Mesendoderm (in vitro differentiated cells): ENCODE measurements at regions not wholly inside any gene's neighbourhood (a gene's known extent, or its start where the extent isn't known, plus 50 kb on each side); places are given as distances from the start of the nearest gene placed in this dataset.

ENCODE experiments used
- DNase-seq: peaks from one replicate; pipeline ENCODE4 v3.0.0; 2013
- H2AK5ac ChIP-seq: 2 replicates; pipeline ENCODE4 v1.6.1; 2013; ENCODE audit warnings: low read length, inconsistent platforms
- H2BK120ac ChIP-seq: 2 replicates; pipeline ENCODE4 v1.6.1; 2013; ENCODE audit warnings: low read depth, mild to moderate bottlenecking, low read length, moderate library complexity, mixed read lengths
- H2BK15ac ChIP-seq: replicated peaks from 2 replicates; pipeline ENCODE4 v1.6.1; 2013; ENCODE audit warnings: low read depth, mild to moderate bottlenecking, moderate library complexity
- H2BK5ac ChIP-seq: 2 replicates; pipeline ENCODE4 v1.6.1; 2013; ENCODE audit warnings: low read length, inconsistent platforms
- H3K18ac ChIP-seq: 2 replicates; pipeline ENCODE4 v1.6.1; 2013; ENCODE audit warnings: mild to moderate bottlenecking, low read length, mixed read lengths
- H3K23ac ChIP-seq: one replicate; pipeline ENCODE4 v1.6.1; 2013; ENCODE audit warnings: low read length
- H3K27ac ChIP-seq: 2 replicates; pipeline ENCODE4 v1.5.1; 2013; ENCODE audit warnings: low read depth, mild to moderate bottlenecking, inconsistent platforms, low read length, moderate library complexity
- H3K27me3 ChIP-seq: 2 replicates; pipeline ENCODE4 v1.6.1; 2013; ENCODE audit warnings: low read length, control low read depth, mild to moderate bottlenecking, inconsistent platforms; ENCODE audit not compliant: insufficient read depth, poor library complexity
- H3K36me3 ChIP-seq: 2 replicates; pipeline ENCODE4 v1.6.1; 2013; ENCODE audit warnings: low read length, inconsistent platforms; ENCODE audit not compliant: control insufficient read depth, insufficient read depth
- H3K4ac ChIP-seq: one replicate; pipeline ENCODE4 v1.6.1; 2013; ENCODE audit warnings: low read depth, mild to moderate bottlenecking, low read length, moderate library complexity
- H3K4me1 ChIP-seq: 2 replicates; pipeline ENCODE4 v1.6.1; 2013; ENCODE audit warnings: low read depth, low read length, inconsistent platforms; ENCODE audit not compliant: control insufficient read depth
- H3K4me2 ChIP-seq: 2 replicates; pipeline ENCODE4 v1.6.1; 2013; ENCODE audit warnings: low read length
- H3K4me3 ChIP-seq: 2 replicates; pipeline ENCODE4 v1.5.1; 2013; ENCODE audit warnings: mild to moderate bottlenecking, low read length
- H3K56ac ChIP-seq: one replicate; pipeline ENCODE4 v1.6.1; 2013; ENCODE audit warnings: low read length
- H3K79me1 ChIP-seq: 2 replicates; pipeline ENCODE4 v1.6.1; 2013; ENCODE audit warnings: low read length, inconsistent platforms
- H3K79me2 ChIP-seq: 2 replicates; pipeline ENCODE4 v1.6.1; 2013; ENCODE audit warnings: mild to moderate bottlenecking, low read length; ENCODE audit not compliant: control insufficient read depth, insufficient read depth
- H3K9ac ChIP-seq: 2 replicates; pipeline ENCODE4 v1.6.1; 2013; ENCODE audit warnings: low read length, inconsistent platforms
- H4K5ac ChIP-seq: one replicate; pipeline ENCODE4 v1.6.1; 2013; ENCODE audit warnings: low read length
- H4K8ac ChIP-seq: one replicate; pipeline ENCODE4 v1.6.1; 2013; ENCODE audit warnings: low read depth, mild to moderate bottlenecking, control low read depth, low read length, moderate library complexity
- WGBS: extraction: QIAGEN DNeasy Blood & Tissue Kit; methylation state at CpG from one replicate; pipeline ENCODE4 v1.1.7; 2013; ENCODE audit warnings: low lambda C conversion rate, missing lambda C conversion rate; ENCODE audit not compliant: insufficient coverage; ENCODE audit errors: extremely low coverage; 5-methylcytosine and 5-hydroxymethylcytosine counted together

GRCh38 chr18:38402509-38402908, 836.9 kb upstream of the CELF4 start:
- no peak overlapping the region for H3K4ac ChIP-seq
- H3K79me2 ChIP-seq = no peaks in the 10 kb centered on the region
- H3K4me1 ChIP-seq = no peaks in the 10 kb centered on the region
- H2AK5ac ChIP-seq = no peak overlapping the region
- no peak overlapping the region for H4K8ac ChIP-seq
- H3K36me3 ChIP-seq = no peaks in the 10 kb centered on the region
- no peak overlapping the region for H2BK15ac ChIP-seq
- H3K56ac ChIP-seq = no peak overlapping the region
- H3K9ac ChIP-seq = no peak overlapping the region
- H3K23ac ChIP-seq = no peak overlapping the region
- no peak overlapping the region for H2BK120ac ChIP-seq
- no peak overlapping the region for H3K18ac ChIP-seq
- no peaks in the 10 kb centered on the region for H3K27me3 ChIP-seq
- WGBS = no CpG with 5 or more reads among the region's 3 CpGs
- H2BK5ac ChIP-seq = no peak overlapping the region
- H3K27ac ChIP-seq = no peak overlapping the region
- H3K79me1 ChIP-seq = no peaks in the 10 kb centered on the region
- peak; percentile 44 for DNase-seq
- H3K4me2 ChIP-seq = no peak overlapping the region
- no peak overlapping the region for H3K4me3 ChIP-seq
- no peak overlapping the region for H4K5ac ChIP-seq

GRCh38 chr18:38397094-38397493, 831.5 kb upstream of the CELF4 start:
- no peak overlapping the region for H3K4me3 ChIP-seq

GRCh38 chr18:38386146-38386545, 820.5 kb upstream of the CELF4 start:
- Histone ChIP-seq H3K4me3 (no peak overlapping the region), H3K36me3 (no peaks in the 10 kb centered on the region), H4K5ac (no peak overlapping the region), H3K4me2 (no peak overlapping the region), H2BK120ac (no peak overlapping the region), H3K27ac (no peak overlapping the region), H3K4ac (no peak overlapping the region), H3K23ac (no peak overlapping the region), H3K27me3 (no peaks in the 10 kb centered on the region), H3K18ac (no peak overlapping the region), H2BK15ac (no peak overlapping the region), H2AK5ac (no peak overlapping the region), H2BK5ac (no peak overlapping the region), H3K4me1 (no peaks in the 10 kb centered on the region), H3K79me2 (no peaks in the 10 kb centered on the region), H3K9ac (no peak overlapping the region), H3K79me1 (no peaks in the 10 kb centered on the region), H3K56ac (no peak overlapping the region), H4K8ac (no peak overlapping the region)
- DNase-seq = no peak
- no CpG with 5 or more reads among the region's 1 CpG for WGBS

More at GRCh38 chr18:38397094-38397493, 831.5 kb upstream of the CELF4 start:
- no peak for DNase-seq
- no peak overlapping the region for H2BK120ac ChIP-seq
- H2AK5ac ChIP-seq = no peak overlapping the region
- H3K4ac ChIP-seq = no peak overlapping the region
- H3K9ac ChIP-seq = no peak overlapping the region
- H4K8ac ChIP-seq = no peak overlapping the region
- no peaks in the 10 kb centered on the region for H3K27me3 ChIP-seq
- no peak overlapping the region for H4K5ac ChIP-seq
- no peaks in the 10 kb centered on the region for H3K79me2 ChIP-seq
- H3K56ac ChIP-seq = no peak overlapping the region
- H3K27ac ChIP-seq = no peak overlapping the region
- H2BK15ac ChIP-seq = no peak overlapping the region
- no peak overlapping the region for H2BK5ac ChIP-seq
- H3K23ac ChIP-seq = no peak overlapping the region
- H3K79me1 ChIP-seq = no peaks in the 10 kb centered on the region
- no peak overlapping the region for H3K4me2 ChIP-seq
- no peaks in the 10 kb centered on the region for H3K4me1 ChIP-seq
- no peaks in the 10 kb centered on the region for H3K36me3 ChIP-seq
- H3K18ac ChIP-seq = no peak overlapping the region

GRCh38 chr18:38369772-38370690, 804.4 kb upstream of the CELF4 start:
- no peaks in the 10 kb centered on the region for H3K79me2 ChIP-seq
- no peaks in the 10 kb centered on the region for H3K4me1 ChIP-seq
- H3K23ac ChIP-seq = no peak overlapping the region
- no peaks in the 10 kb centered on the region for H3K27me3 ChIP-seq
- DNase-seq = no peak
- no peak overlapping the region for H4K5ac ChIP-seq
- no peak overlapping the region for H2BK120ac ChIP-seq
- no peak overlapping the region for H3K18ac ChIP-seq
- H3K79me1 ChIP-seq = no peaks in the 10 kb centered on the region
- no peak overlapping the region for H3K27ac ChIP-seq
- H3K56ac ChIP-seq = no peak overlapping the region
- no CpG with 5 or more reads among the region's 4 CpGs for WGBS
- H3K4me3 ChIP-seq = no peak overlapping the region
- no peak overlapping the region for H3K9ac ChIP-seq
- no peak overlapping the region for H3K4me2 ChIP-seq
- H2BK15ac ChIP-seq = no peak overlapping the region
- H2AK5ac ChIP-seq = no peak overlapping the region
- no peak overlapping the region for H2BK5ac ChIP-seq
- H4K8ac ChIP-seq = no peak overlapping the region
- H3K4ac ChIP-seq = no peak overlapping the region
- no peaks in the 10 kb centered on the region for H3K36me3 ChIP-seq

GRCh38 chr18:38368886-38369285, 803.3 kb upstream of the CELF4 start:
- Histone ChIP-seq H3K9ac (no peak overlapping the region), H4K5ac (no peak overlapping the region), H2BK5ac (no peak overlapping the region), H3K79me1 (no peaks in the 10 kb centered on the region), H3K56ac (no peak overlapping the region), H2BK15ac (no peak overlapping the region), H3K23ac (no peak overlapping the region), H3K79me2 (no peaks in the 10 kb centered on the region), H2BK120ac (no peak overlapping the region), H3K4me1 (no peaks in the 10 kb centered on the region), H3K4me2 (no peak overlapping the region), H3K4me3 (no peak overlapping the region), H2AK5ac (no peak overlapping the region), H3K4ac (no peak overlapping the region), H3K27ac (no peak overlapping the region), H3K18ac (no peak overlapping the region), H3K36me3 (no peaks in the 10 kb centered on the region), H4K8ac (no peak overlapping the region), H3K27me3 (no peaks in the 10 kb centered on the region)
- no peak for DNase-seq

- Histone ChIP-seq H4K5ac (no peak overlapping the region), H3K4ac (no peak overlapping the region), H2AK5ac (no peak overlapping the region), H3K9ac (no peak overlapping the region), H3K56ac (no peak overlapping the region), H2BK5ac (no peak overlapping the region), H3K27ac (no peak overlapping the region), H3K79me1 (no peaks in the 10 kb centered on the region), H3K18ac (no peak overlapping the region), H3K27me3 (no peaks in the 10 kb centered on the region), H2BK120ac (no peak overlapping the region), H3K4me2 (no peak overlapping the region), H2BK15ac (no peak overlapping the region), H4K8ac (no peak overlapping the region), H3K36me3 (no peaks in the 10 kb centered on the region), H3K23ac (no peak overlapping the region), H3K79me2 (no peaks in the 10 kb centered on the region), H3K4me1 (no peaks in the 10 kb centered on the region), H3K4me3 (no peak overlapping the region)
- no peak for DNase-seq
- no CpG with 5 or more reads among the region's 2 CpGs for WGBS
Observed at GRCh38 chr18:38368246-38368645, 802.6 kb upstream of the CELF4 start.
